Cardiac muscle cell (in vitro differentiated cells and primary cell): ENCODE measurements at regions not wholly inside any gene's neighbourhood (a gene's known extent, or its start where the extent isn't known, plus 50 kb on each side); places are given as distances from the start of the nearest gene placed in this dataset.
"Not testable (repeated sequence)": the region's sequence is repeated elsewhere in the genome, so short reads cannot be mapped to it uniquely, and the experiment has no call there.

ENCODE experiments used
- DNase-seq, 2 donors: peaks; one replicate each; pipeline versions ENCODE4 v3.0.0 to v3.0.0-alpha.2; 2010 to 2017; ENCODE audit warnings: low read depth in 1 of 2, low spot score in 1 of 2
- H3K27ac ChIP-seq: fragments of 200-600 bp; sonication (generic); 2 replicates; pipeline ENCODE4 v1.5.1; 2016
- H3K27me3 ChIP-seq: fragments of 200-600 bp; sonication (generic); 2 replicates; pipeline ENCODE4 v1.6.0; 2016; ENCODE audit warnings: control low read depth
- H3K36me3 ChIP-seq: fragments of 200-600 bp; sonication (generic); 2 replicates; pipeline ENCODE4 v1.5.1; 2016; ENCODE audit warnings: control low read depth
- H3K4me1 ChIP-seq: fragments of 200-600 bp; sonication (generic); 2 replicates; pipeline ENCODE4 v1.8.1; 2017; ENCODE audit warnings: low read depth, mild to moderate bottlenecking, mixed run types
- H3K4me3 ChIP-seq: fragments of 200-600 bp; sonication (generic); 2 replicates; pipeline ENCODE4 v1.5.1; 2016; ENCODE audit warnings: mild to moderate bottlenecking
- H3K9me3 ChIP-seq: fragments of 200-600 bp; sonication (generic); 2 replicates; pipeline ENCODE4 v1.5.1; 2017; ENCODE audit warnings: low read depth, mild to moderate bottlenecking, control low read depth
- TF ChIP-seq, protein P1 (sequence below): IDR thresholded peaks from 2 replicates; pipeline ENCODE4 v1.5.1; 2012; ENCODE audit warnings: low read depth, mild to moderate bottlenecking, low read length

- no peaks in the 10 kb centered on the region for H3K27me3 ChIP-seq
- H3K27ac ChIP-seq = no peak overlapping the region
- no peaks in the 10 kb centered on the region for H3K4me1 ChIP-seq
- no peak for DNase-seq
- TF ChIP-seq, protein P1, sequence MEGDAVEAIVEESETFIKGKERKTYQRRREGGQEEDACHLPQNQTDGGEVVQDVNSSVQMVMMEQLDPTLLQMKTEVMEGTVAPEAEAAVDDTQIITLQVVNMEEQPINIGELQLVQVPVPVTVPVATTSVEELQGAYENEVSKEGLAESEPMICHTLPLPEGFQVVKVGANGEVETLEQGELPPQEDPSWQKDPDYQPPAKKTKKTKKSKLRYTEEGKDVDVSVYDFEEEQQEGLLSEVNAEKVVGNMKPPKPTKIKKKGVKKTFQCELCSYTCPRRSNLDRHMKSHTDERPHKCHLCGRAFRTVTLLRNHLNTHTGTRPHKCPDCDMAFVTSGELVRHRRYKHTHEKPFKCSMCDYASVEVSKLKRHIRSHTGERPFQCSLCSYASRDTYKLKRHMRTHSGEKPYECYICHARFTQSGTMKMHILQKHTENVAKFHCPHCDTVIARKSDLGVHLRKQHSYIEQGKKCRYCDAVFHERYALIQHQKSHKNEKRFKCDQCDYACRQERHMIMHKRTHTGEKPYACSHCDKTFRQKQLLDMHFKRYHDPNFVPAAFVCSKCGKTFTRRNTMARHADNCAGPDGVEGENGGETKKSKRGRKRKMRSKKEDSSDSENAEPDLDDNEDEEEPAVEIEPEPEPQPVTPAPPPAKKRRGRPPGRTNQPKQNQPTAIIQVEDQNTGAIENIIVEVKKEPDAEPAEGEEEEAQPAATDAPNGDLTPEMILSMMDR = no peak
- H3K4me3 ChIP-seq = no peak overlapping the region
- H3K9me3 ChIP-seq = no peaks in the 10 kb centered on the region
- H3K36me3 ChIP-seq = no peaks in the 10 kb centered on the region
These were observed 632.9 kb downstream of the UTRN start for GRCh38 chr6:144918073-144918472.

DNA sequence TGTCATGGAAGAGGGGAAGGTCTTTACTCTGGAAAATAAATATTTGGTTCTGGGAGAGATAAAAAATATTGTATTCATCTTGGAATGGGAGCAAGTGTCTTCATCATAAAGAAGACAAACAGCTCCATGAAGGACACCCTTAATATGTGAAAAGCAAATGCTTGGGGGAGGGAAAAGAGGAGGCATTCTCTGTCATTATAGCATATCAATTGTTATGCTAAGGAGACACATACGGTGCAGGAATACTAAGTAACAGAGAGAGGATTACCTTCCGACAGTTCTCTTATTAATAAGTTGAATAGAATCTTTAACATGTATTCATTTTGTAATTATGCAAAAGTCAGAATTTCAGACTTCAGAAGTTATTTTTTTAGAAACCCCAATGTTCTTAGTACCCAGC, 634.4 kb downstream of the UTRN start:
- Histone ChIP-seq H3K9me3 (no peaks in the 10 kb centered on the region), H3K36me3 (no peaks in the 10 kb centered on the region), H3K27me3 (no peaks in the 10 kb centered on the region), H3K27ac (no peak overlapping the region), H3K4me1 (no peaks in the 10 kb centered on the region), H3K4me3 (no peak overlapping the region)
- no peak for DNase-seq
- TF ChIP-seq, protein P1 = no peak

- Histone ChIP-seq H3K36me3 (no peaks in the 10 kb centered on the region), H3K27me3 (no peaks in the 10 kb centered on the region), H3K4me1 (no peaks in the 10 kb centered on the region), H3K9me3 (no peaks in the 10 kb centered on the region), H3K4me3 (no peak overlapping the region), H3K27ac (no peak overlapping the region)
- TF ChIP-seq, protein P1 = no peak
- no peak for DNase-seq
These were observed 635.3 kb downstream of the UTRN start for GRCh38 chr6:144920391-144920961.

- no peak overlapping the region for H3K4me3 ChIP-seq
- no peaks in the 10 kb centered on the region for H3K27me3 ChIP-seq
- no peak for DNase-seq
- TF ChIP-seq, protein P1 = no peak
- H3K27ac ChIP-seq = no peak overlapping the region
- no peaks in the 10 kb centered on the region for H3K9me3 ChIP-seq
- no peaks in the 10 kb centered on the region for H3K36me3 ChIP-seq
- no peaks in the 10 kb centered on the region for H3K4me1 ChIP-seq
These were observed 636.3 kb downstream of the UTRN start for GRCh38 chr6:144921206-144921975.

DNA sequence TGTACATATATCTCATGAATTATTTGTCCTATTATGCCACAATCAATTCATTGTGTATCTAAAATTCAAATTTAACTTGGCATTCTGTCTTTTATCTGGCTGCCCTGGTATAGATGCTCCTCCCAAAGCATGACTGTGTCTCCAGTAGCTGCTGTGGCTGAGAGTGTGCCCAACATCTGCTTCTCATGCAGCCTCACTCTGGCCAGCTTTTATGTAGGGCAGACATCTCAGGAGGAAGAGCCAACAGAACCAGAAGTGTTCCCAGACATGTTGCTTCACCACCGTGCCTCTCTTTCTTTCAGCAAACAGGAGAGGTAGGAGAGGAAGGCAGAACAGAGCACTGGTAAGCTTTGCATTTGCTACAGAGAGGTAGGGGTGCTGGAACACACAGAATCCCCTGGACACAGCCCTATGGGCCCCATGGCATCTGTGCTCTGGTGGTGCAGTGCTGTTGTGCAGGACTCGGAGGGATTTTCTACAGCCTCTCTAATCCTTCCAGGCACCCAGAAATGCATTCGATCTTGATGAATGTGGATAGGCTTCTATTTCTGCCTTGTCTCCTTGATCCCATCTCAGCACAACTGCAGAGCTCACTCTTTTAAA, 637.1 kb downstream of the UTRN start:
- Histone ChIP-seq H3K4me1 (no peaks in the 10 kb centered on the region), H3K27ac (no peak overlapping the region), H3K27me3 (no peaks in the 10 kb centered on the region), H3K4me3 (no peak overlapping the region), H3K36me3 (no peaks in the 10 kb centered on the region), H3K9me3 (no peaks in the 10 kb centered on the region)
- peak in 1 of 2 donors; percentile 19 for DNase-seq
- TF ChIP-seq, protein P1 = no peak

DNA sequence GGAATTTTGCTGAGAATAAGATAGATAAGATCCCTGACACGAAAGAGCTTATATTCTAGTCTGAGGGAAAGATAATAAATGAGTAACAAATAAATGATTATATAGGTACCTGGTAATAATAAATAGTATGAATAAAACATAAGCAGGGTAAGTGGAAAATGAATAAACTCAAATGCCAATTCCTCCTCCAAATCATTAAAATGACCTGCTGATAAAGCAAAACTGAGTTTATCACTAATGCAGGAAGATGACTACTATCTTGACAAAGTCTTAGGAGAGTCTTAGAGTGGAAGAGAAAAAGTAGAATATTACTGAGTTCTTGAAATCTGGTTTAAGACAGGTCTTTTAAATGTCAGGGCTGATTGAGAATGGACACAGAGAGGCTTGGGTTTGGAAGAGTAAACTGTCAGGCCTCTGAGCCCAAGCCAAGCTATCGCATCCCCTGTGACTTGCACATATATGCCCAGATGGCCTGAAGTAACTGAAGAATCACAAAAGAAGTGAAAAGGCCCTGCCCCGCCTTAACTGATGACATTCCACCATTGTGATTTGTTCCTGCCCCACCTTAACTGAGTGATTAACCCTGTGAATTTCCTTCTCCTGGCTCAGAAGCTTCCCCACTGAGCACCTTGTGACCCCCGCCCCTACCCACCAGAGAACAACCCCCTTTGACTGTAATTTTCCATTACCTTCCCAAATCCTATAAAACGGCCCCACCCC, 637.8 kb downstream of the UTRN start:
- H3K27me3 ChIP-seq, DNase-seq, H3K4me1 ChIP-seq, H3K4me3 ChIP-seq, H3K27ac ChIP-seq, H3K9me3 ChIP-seq, H3K36me3 ChIP-seq: not testable (repeated sequence)

GRCh38 chr6:144923491-144923787, 638.3 kb downstream of the UTRN start:
- not testable (repeated sequence) for DNase-seq, H3K27ac ChIP-seq, H3K27me3 ChIP-seq, H3K4me3 ChIP-seq, H3K9me3 ChIP-seq, H3K36me3 ChIP-seq, H3K4me1 ChIP-seq
